HEK293 (cell line): ENCODE measurements at regions not wholly inside any gene's neighbourhood (a gene's known extent, or its start where the extent isn't known, plus 50 kb on each side); places are given as distances from the start of the nearest gene placed in this dataset.

Experiments
- CTCF ChIP-seq: fragments of 450-650 bp; formaldehyde crosslinking; IDR thresholded peaks from 2 replicates; pipeline ENCODE4 v1.5.1; 2016; ENCODE audit warnings: missing biosample characterization, missing genetic modification characterization
- FEZF1 ChIP-seq: fragments of 450-650 bp; formaldehyde crosslinking; IDR thresholded peaks from 2 replicates; pipeline ENCODE4 v1.5.1; 2016; ENCODE audit warnings: missing biosample characterization, missing genetic modification characterization
- PBX3 ChIP-seq: sonication (generic); formaldehyde crosslinking; IDR thresholded peaks from 2 replicates; pipeline ENCODE4 v1.8.1; 2022; ENCODE audit warnings: mild to moderate bottlenecking, moderate library complexity, missing genetic modification reagents
- SETDB1 ChIP-seq: IDR thresholded peaks from one replicate; pipeline ENCODE4 v1.6.1; 2017; ENCODE audit warnings: mild to moderate bottlenecking, low read length, moderate library complexity, mixed read lengths; ENCODE audit not compliant: insufficient read length
- ZBTB21 ChIP-seq: fragments of 450-650 bp; formaldehyde crosslinking; IDR thresholded peaks from 2 replicates; pipeline ENCODE4 v1.5.1; 2017; ENCODE audit warnings: missing biosample characterization, missing genetic modification characterization
- ZBTB7A ChIP-seq: fragments of 450-650 bp; formaldehyde crosslinking; IDR thresholded peaks from 2 replicates; pipeline ENCODE4 v1.5.1; 2016; ENCODE audit warnings: low read depth, missing biosample characterization, missing genetic modification characterization
- ZFP41 ChIP-seq: fragments of 450-650 bp; formaldehyde crosslinking; IDR thresholded peaks from 2 replicates; pipeline ENCODE4 v1.5.1; 2016; ENCODE audit warnings: missing biosample characterization, missing genetic modification characterization, borderline replicate concordance
- ZNF121 ChIP-seq: fragments of 450-650 bp; formaldehyde crosslinking; IDR thresholded peaks from 2 replicates; pipeline ENCODE4 v1.5.1; 2016; ENCODE audit warnings: missing biosample characterization, missing genetic modification characterization
- ZNF24 ChIP-seq: fragments of 450-650 bp; formaldehyde crosslinking; IDR thresholded peaks from 2 replicates; pipeline ENCODE4 v1.5.1; 2016; ENCODE audit warnings: missing biosample characterization, missing genetic modification characterization
- ZNF555 ChIP-seq: fragments of 450-650 bp; formaldehyde crosslinking; conservative IDR thresholded peaks from 2 replicates; pipeline ENCODE4 v1.5.1; 2017; ENCODE audit warnings: missing biosample characterization, mild to moderate bottlenecking, missing genetic modification characterization, inconsistent platforms
- ZNF660 ChIP-seq: fragments of 450-650 bp; IDR thresholded peaks from 2 replicates; pipeline ENCODE4 v1.5.1; 2018; ENCODE audit warnings: missing biosample characterization, mild to moderate bottlenecking, missing genetic modification characterization
- ZNF776 ChIP-seq: fragments of 450-650 bp; formaldehyde crosslinking; IDR thresholded peaks from 2 replicates; pipeline ENCODE4 v1.5.0; 2017; ENCODE audit warnings: missing biosample characterization, missing genetic modification characterization, borderline replicate concordance
- ZNF830 ChIP-seq: fragments of 450-650 bp; IDR thresholded peaks from 2 replicates; pipeline ENCODE4 v1.5.0; 2018; ENCODE audit warnings: missing biosample characterization, missing genetic modification characterization, low read depth, mild to moderate bottlenecking, moderate library complexity

GRCh38 chr5:2047341-2047927 is 164.7 kb upstream of the IRX4 start:
- TF ChIP-seq CTCF (no peak), ZNF660 (no peak), ZNF776 (tag by site-specific recombination) (no peak), ZNF24 (tag by site-specific recombination) (no peak), ZBTB7A (tag by site-specific recombination) (no peak), SETDB1 (no peak), ZNF121 (no peak), ZNF555 (tag by site-specific recombination) (no peak), ZBTB21 (no peak), PBX3 (no peak), ZNF830 (tag by site-specific recombination) (no peak), FEZF1 (no peak), ZFP41 (tag by site-specific recombination) (no peak)
